GM21737 (cell line): ENCODE measurements at regions not wholly inside any gene's neighbourhood (a gene's known extent, or its start where the extent isn't known, plus 50 kb on each side); places are given as distances from the start of the nearest gene placed in this dataset.

Source experiments
- ATAC-seq: cut with Tn5 transposase; IDR thresholded peaks from one replicate; pipeline ENCODE4 v1.9.1; 2021; ENCODE audit warnings: mild to moderate bottlenecking, moderate library complexity; ENCODE audit not compliant: unreplicated experiment

GRCh38 chr2:8045081-8045614 is 636.7 kb upstream of the ID2 start:
- ATAC-seq, result no peak

GRCh38 chr2:8046849-8047248 is 635.0 kb upstream of the ID2 start:
- ATAC-seq, result no peak

GRCh38 chr2:8049176-8049575 is 632.7 kb upstream of the ID2 start:
- no peak for ATAC-seq

GRCh38 chr2:8049851-8050571 is 631.8 kb upstream of the ID2 start:
- peak; percentile 87 for ATAC-seq

GRCh38 chr2:8053216-8053615 is 628.6 kb upstream of the ID2 start:
- ATAC-seq, result no peak

- no peak for ATAC-seq
Observed at GRCh38 chr2:8054070-8054469, 627.8 kb upstream of the ID2 start.

GRCh38 chr2:8058652-8059051 is 623.2 kb upstream of the ID2 start:
- no peak for ATAC-seq

- no peak for ATAC-seq
Observed at GRCh38 chr2:8059255-8059654, 622.6 kb upstream of the ID2 start.

- ATAC-seq, result no peak
Observed at GRCh38 chr2:8059794-8060193, 622.1 kb upstream of the ID2 start.

GRCh38 chr2:8061219-8061618 is 620.6 kb upstream of the ID2 start:
- ATAC-seq, result no peak

GRCh38 chr2:8064603-8065002 is 617.3 kb upstream of the ID2 start:
- no peak for ATAC-seq

- no peak for ATAC-seq
Observed at GRCh38 chr2:8065191-8065590, 616.7 kb upstream of the ID2 start.

- ATAC-seq, result no peak
Observed at GRCh38 chr2:8067784-8068336, 614.0 kb upstream of the ID2 start.

GRCh38 chr2:8072907-8073306 is 608.9 kb upstream of the ID2 start:
- ATAC-seq, result no peak

- no peak for ATAC-seq
Observed at GRCh38 chr2:8073916-8074315, 607.9 kb upstream of the ID2 start.

- no peak for ATAC-seq
Observed at GRCh38 chr2:8076448-8077342, 605.2 kb upstream of the ID2 start.

- no peak for ATAC-seq
Observed at GRCh38 chr2:8078705-8079104, 603.2 kb upstream of the ID2 start.

GRCh38 chr2:8080063-8080462 is 601.8 kb upstream of the ID2 start:
- no peak for ATAC-seq

- no peak for ATAC-seq
Observed at GRCh38 chr2:8081130-8081529, 600.7 kb upstream of the ID2 start.

GRCh38 chr2:8082840-8083239 is 599.0 kb upstream of the ID2 start:
- no peak for ATAC-seq

- no peak for ATAC-seq
Observed at GRCh38 chr2:8086357-8086756, 595.5 kb upstream of the ID2 start.
